Transverse colon (tissue), 4 donors: ENCODE measurements at regions not wholly inside any gene's neighbourhood (a gene's known extent, or its start where the extent isn't known, plus 50 kb on each side); places are given as distances from the start of the nearest gene placed in this dataset.

Experiments used
- DNase-seq: peaks from one replicate; pipeline ENCODE4 v3.0.0-alpha.2; 2019
- H3K27ac ChIP-seq, 4 donors: fragments of 200-600 bp; sonication (generic); 2 replicates each; pipeline ENCODE4 v1.5.1; 2016 to 2018; ENCODE audit warnings: inconsistent platforms in 4 of 4
- H3K27me3 ChIP-seq: fragments of 200-600 bp; sonication (generic); 2 replicates; pipeline ENCODE4 v1.5.1; 2017; ENCODE audit warnings: inconsistent platforms
- H3K36me3 ChIP-seq, 4 donors: fragments of 200-600 bp; sonication (generic); 2 replicates each; pipeline ENCODE4 v1.5.1; 2017 to 2019; ENCODE audit warnings: inconsistent platforms in 4 of 4
- H3K4me1 ChIP-seq, 4 donors: fragments of 200-600 bp; sonication (generic); 2 replicates each; pipeline ENCODE4 v1.5.1; 2017 to 2020; ENCODE audit warnings: inconsistent platforms in 4 of 4
- H3K4me3 ChIP-seq, 4 donors: fragments of 200-600 bp; sonication (generic); 1 replicate in 1 of 4; 2 replicates in 3 of 4; pipeline versions ENCODE4 v1.5.1 to v1.6.1; 2017 to 2019; ENCODE audit warnings: inconsistent platforms in 4 of 4
- H3K9me3 ChIP-seq, 2 donors: fragments of 200-600 bp; sonication (generic); 2 replicates each; pipeline ENCODE4 v1.5.1; 2017 to 2019; ENCODE audit warnings: inconsistent platforms in 2 of 2
- EP300 ChIP-seq: sonication (generic); formaldehyde crosslinking; IDR thresholded peaks from one replicate; pipeline ENCODE4 v1.6.1; 2017; ENCODE audit warnings: antibody characterized with exemption, low read depth
- POLR2A ChIP-seq: fragments of 450-650 bp; IDR thresholded peaks from one replicate; pipeline ENCODE4 v1.6.1; 2016; ENCODE audit warnings: antibody characterized with exemption, mild to moderate bottlenecking, moderate library complexity
- POLR2AphosphoS5 ChIP-seq, 3 donors: sonication (generic); formaldehyde crosslinking; IDR thresholded peaks; one replicate each; pipeline ENCODE4 v1.6.1; 2016; ENCODE audit warnings: antibody characterized with exemption in 3 of 3
- WGBS, 2 donors: methylation state at CpG; one replicate each; pipeline ENCODE4 v1.1.5; 2018; ENCODE audit warnings: low coverage in 1 of 2; 5-methylcytosine and 5-hydroxymethylcytosine counted together
- in situ Hi-C, 4 donors: fragments of 200-750 bp; cut with MboI; loops; one replicate each; pipeline versions ENCODE4 v1.15.0 to v1.15.1; 2017; ENCODE audit warnings: low sequenced_read_pairs in 3 of 4, low pct_ligation_motif_present in 1 of 4, low pct_unique_long_range_greater_than_20kb in 1 of 4
- intact Hi-C: fragments of 100-400 bp; cut with DNase I; formaldehyde crosslinking; loops from one replicate; pipeline ENCODE4 v1.15.1; 2023; ENCODE audit warnings: low total_unique reads
- TF ChIP-seq, protein P1 (sequence below), 5 experiments: fragments of 200-600 bp in 3 of 5; fragments of 450-650 bp in 2 of 5; sonication (generic) in 3 of 5; IDR thresholded peaks; 1 replicate in 2 of 5; 2 replicates in 3 of 5; pipeline ENCODE4 v1.5.1; 2016 to 2017; ENCODE audit warnings: antibody characterized with exemption in 5 of 5, inconsistent platforms in 3 of 5, mild to moderate bottlenecking in 2 of 5, moderate library complexity in 1 of 5

- H3K4me3 ChIP-seq: no peak overlapping the region
- TF ChIP-seq POLR2A: no peak
- TF ChIP-seq POLR2AphosphoS5 (IDR thresholded peaks at IDR 0.05): no peak
- no peak overlapping the region for H3K27ac ChIP-seq
- DNase-seq: no peak
- H3K27me3 ChIP-seq: no peaks in the 10 kb centered on the region
- H3K4me1 ChIP-seq: no peaks in the 10 kb centered on the region
- WGBS, 2 donors: 74 to 100% methylated on average over 1 to 9 of the region's 11 CpGs
- no peaks in the 10 kb centered on the region for H3K9me3 ChIP-seq
- intact Hi-C loops: no loop called here
- H3K36me3 ChIP-seq: no peaks in the 10 kb centered on the region
- in situ Hi-C loops: loop anchor here in 1 of 4 donors (25.0 kb wide), 1 partner anchor 500 kb away; no protein-coding TSS in a partner anchor
Measured at GRCh38 chr16:66262253-66263167, 104.0 kb upstream of the CDH5 start.

GRCh38 chr16:66261826-66262225 is 104.7 kb upstream of the CDH5 start:
- intact Hi-C loops: no loop called here
- no peak overlapping the region for H3K27ac ChIP-seq
- H3K4me3 ChIP-seq: no peak overlapping the region
- H3K9me3 ChIP-seq: no peaks in the 10 kb centered on the region
- no peaks in the 10 kb centered on the region for H3K4me1 ChIP-seq
- TF ChIP-seq EP300 (no peak), POLR2A (no peak), POLR2AphosphoS5 (IDR thresholded peaks at IDR 0.05) (no peak)
- TF ChIP-seq, protein P1, sequence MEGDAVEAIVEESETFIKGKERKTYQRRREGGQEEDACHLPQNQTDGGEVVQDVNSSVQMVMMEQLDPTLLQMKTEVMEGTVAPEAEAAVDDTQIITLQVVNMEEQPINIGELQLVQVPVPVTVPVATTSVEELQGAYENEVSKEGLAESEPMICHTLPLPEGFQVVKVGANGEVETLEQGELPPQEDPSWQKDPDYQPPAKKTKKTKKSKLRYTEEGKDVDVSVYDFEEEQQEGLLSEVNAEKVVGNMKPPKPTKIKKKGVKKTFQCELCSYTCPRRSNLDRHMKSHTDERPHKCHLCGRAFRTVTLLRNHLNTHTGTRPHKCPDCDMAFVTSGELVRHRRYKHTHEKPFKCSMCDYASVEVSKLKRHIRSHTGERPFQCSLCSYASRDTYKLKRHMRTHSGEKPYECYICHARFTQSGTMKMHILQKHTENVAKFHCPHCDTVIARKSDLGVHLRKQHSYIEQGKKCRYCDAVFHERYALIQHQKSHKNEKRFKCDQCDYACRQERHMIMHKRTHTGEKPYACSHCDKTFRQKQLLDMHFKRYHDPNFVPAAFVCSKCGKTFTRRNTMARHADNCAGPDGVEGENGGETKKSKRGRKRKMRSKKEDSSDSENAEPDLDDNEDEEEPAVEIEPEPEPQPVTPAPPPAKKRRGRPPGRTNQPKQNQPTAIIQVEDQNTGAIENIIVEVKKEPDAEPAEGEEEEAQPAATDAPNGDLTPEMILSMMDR (IDR thresholded peaks at IDR 0.05): no peak
- H3K27me3 ChIP-seq: no peaks in the 10 kb centered on the region
- no peaks in the 10 kb centered on the region for H3K36me3 ChIP-seq
- DNase-seq: no peak
- in situ Hi-C loops: loop anchor here in 1 of 4 donors (25.0 kb wide), 1 partner anchor 500 kb away; no protein-coding TSS in a partner anchor
- WGBS, 2 donors: 81% methylated on average over 3 of the region's 3 CpGs; no CpG with 5 or more reads in 1 of the 2 donors

DNA sequence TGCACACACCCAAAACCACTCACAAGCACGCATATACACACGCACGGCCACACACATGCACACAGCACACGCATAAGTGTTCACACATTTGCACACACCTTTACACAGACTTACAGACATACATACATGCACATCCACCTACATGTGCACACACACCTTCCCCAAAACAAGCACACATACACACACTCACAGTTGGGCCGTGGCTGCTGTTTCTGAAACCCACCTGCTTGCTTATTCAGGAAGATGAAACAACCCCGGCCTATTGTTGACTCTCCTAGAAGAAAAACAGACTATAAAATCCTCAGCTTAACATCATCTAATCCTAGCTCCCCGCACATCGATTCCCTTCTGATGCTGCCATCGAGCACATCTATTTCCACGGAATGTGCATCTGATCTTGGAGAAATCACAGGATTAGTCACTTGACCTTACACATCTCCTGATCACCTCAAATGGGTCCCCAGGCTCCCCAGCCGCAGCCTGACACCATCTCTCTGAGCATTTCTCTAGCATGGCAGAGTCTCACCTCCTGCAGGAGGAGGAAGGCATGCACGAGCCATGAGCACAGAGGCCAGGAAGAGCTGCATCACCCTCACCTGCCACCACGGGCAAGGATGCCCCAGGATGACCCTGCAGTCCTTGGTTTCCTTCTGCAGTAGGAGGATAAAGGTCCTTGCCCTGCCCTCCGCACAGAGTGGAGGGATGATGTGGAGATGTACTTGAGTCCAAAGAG is 105.8 kb upstream of the CDH5 start:
- Histone ChIP-seq H3K9me3 (no peaks in the 10 kb centered on the region), H3K27ac (no peak overlapping the region), H3K4me3 (no peak overlapping the region), H3K27me3 (no peaks in the 10 kb centered on the region), H3K4me1 (no peaks in the 10 kb centered on the region), H3K36me3 (no peaks in the 10 kb centered on the region)
- 55 to 69% methylated on average over 11 to 14 of the region's 14 CpGs for WGBS, 2 donors
- in situ Hi-C loops: loop anchor here in 1 of 4 donors (25.0 kb wide), 1 partner anchor 498 kb away; no protein-coding TSS in a partner anchor
- DNase-seq: no peak
- TF ChIP-seq POLR2AphosphoS5 (IDR thresholded peaks at IDR 0.05) (no peak), EP300 (no peak), POLR2A (no peak)
- TF ChIP-seq, protein P1 (IDR thresholded peaks at IDR 0.05): no peak
- intact Hi-C loops: no loop called here

DNA sequence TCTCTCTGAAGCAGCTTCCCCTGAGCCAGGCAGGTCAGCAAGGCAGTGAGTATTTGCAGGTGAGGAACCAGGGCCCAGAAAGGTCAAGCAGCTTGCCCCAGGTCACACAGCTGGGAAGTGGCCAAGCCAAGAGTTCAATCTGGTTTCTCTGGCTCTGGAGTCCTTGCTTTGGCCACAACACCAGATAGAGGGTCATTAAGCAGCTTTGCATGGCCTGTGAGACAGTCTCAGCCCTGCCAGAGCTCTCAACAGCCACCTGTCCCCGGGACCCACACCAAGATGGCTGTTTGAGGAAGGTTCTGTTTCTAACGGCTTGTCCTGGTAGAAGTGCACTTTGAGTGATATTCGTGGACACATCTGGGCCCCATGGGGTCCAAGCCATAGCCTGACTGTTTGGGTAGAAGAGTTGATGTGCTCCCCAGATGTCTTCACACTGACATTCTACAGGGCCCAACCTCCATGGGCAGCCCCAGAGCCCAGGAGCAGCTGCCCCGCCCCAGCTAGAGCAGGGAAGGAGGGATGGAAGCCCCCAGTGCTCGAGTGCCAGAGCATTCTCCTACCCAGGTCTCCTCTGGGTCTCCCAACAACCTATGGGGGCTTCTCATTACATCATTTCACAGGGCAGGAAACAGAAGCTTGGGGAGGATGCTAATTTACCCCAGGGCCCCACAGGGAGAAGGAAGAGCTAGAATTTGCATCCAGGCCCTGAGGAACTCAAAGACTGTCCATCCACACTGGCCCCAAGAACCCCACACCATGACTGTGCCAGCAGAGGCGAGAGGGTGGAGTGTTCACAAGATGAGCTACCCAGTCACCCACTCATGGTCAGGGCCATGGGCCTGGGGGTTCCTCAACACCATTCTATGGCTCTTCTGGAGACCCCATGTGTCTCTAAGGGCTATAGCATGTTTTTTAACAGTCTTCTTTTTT is 107.3 kb upstream of the CDH5 start:
- Histone ChIP-seq H3K27ac (no peak overlapping the region), H3K4me3 (no peak overlapping the region), H3K9me3 (no peaks in the 10 kb centered on the region), H3K27me3 (no peaks in the 10 kb centered on the region), H3K36me3 (no peaks in the 10 kb centered on the region), H3K4me1 (no peaks in the 10 kb centered on the region)
- intact Hi-C loops (no loop called here), in situ Hi-C loops (loop anchor here in 1 of 4 donors (25.0 kb wide), 1 partner anchor 497 kb away; no protein-coding TSS in a partner anchor)
- no peak for TF ChIP-seq EP300
- no peak for DNase-seq
- 82 to 100% methylated on average over 1 to 6 of the region's 6 CpGs for WGBS, 2 donors
